GM13976 (cell line): ENCODE measurements at regions not wholly inside any gene's neighbourhood (a gene's known extent, or its start where the extent isn't known, plus 50 kb on each side); places are given as distances from the start of the nearest gene placed in this dataset.

Experiments used
- DNase-seq: peaks from one replicate; pipeline ENCODE4 v3.0.0; 2012; ENCODE audit warnings: low spot score
- CTCF ChIP-seq: IDR thresholded peaks from 2 replicates; pipeline ENCODE4 v1.5.1; 2012; ENCODE audit warnings: borderline replicate concordance, mild to moderate bottlenecking; ENCODE audit not compliant: insufficient read depth; ENCODE audit errors: extremely low read depth, missing control alignments, control extremely low read depth
- in situ Hi-C: fragments of 300-500 bp; cut with MboI; formaldehyde crosslinking; loops from one replicate; pipeline ENCODE4 v1.12.0; 2022; ENCODE audit warnings: low sequenced_read_pairs, mixed read lengths, inconsistent platforms; ENCODE audit not compliant: unreplicated experiment

- TF ChIP-seq CTCF: no peak
- no peak for DNase-seq
- in situ Hi-C loops: no loop called here
Observed at GRCh38 chr2:126828051-126828450, 70.6 kb upstream of the TEX51 start.

- in situ Hi-C loops: no loop called here
- TF ChIP-seq CTCF: no peak
- no peak for DNase-seq
Observed at GRCh38 chr2:126828491-126828890, 70.2 kb upstream of the TEX51 start.

GRCh38 chr2:126831234-126832005 lies 67.3 kb upstream of the TEX51 start:
- TF ChIP-seq CTCF: no peak
- in situ Hi-C loops: no loop called here
- no peak for DNase-seq

GRCh38 chr2:126832014-126832413 lies 66.7 kb upstream of the TEX51 start:
- TF ChIP-seq CTCF: no peak
- DNase-seq: no peak
- in situ Hi-C loops: no loop called here

GRCh38 chr2:126832757-126833156 lies 65.9 kb upstream of the TEX51 start:
- in situ Hi-C loops: no loop called here
- TF ChIP-seq CTCF: no peak
- no peak for DNase-seq

GRCh38 chr2:126834006-126834659 lies 64.6 kb upstream of the TEX51 start:
- in situ Hi-C loops: no loop called here
- TF ChIP-seq CTCF: no peak

More at GRCh38 chr2:126834006-126834659, 64.6 kb upstream of the TEX51 start:
- DNase-seq: no peak
